GM21619 (cell line): ENCODE measurements at regions not wholly inside any gene's neighbourhood (a gene's known extent, or its start where the extent isn't known, plus 50 kb on each side); places are given as distances from the start of the nearest gene placed in this dataset.

Experiments used
- ATAC-seq: cut with Tn5 transposase; IDR thresholded peaks from one replicate; pipeline ENCODE4 v1.9.1; 2021; ENCODE audit not compliant: unreplicated experiment

- ATAC-seq: no peak
These were observed 156.4 kb downstream of the CD83 start for GRCh38 chr6:14274016-14274415.

GRCh38 chr6:14274546-14275492, 157.2 kb downstream of the CD83 start:
- no peak for ATAC-seq

GRCh38 chr6:14275493-14275851, 157.9 kb downstream of the CD83 start:
- no peak for ATAC-seq

- no peak for ATAC-seq
These were observed 158.5 kb downstream of the CD83 start for GRCh38 chr6:14276071-14276470.

- peak; percentile 92 for ATAC-seq
These were observed 159.3 kb downstream of the CD83 start for GRCh38 chr6:14276667-14277404.

GRCh38 chr6:14277405-14277930, 159.9 kb downstream of the CD83 start:
- peak; percentile 24 for ATAC-seq

GRCh38 chr6:14278006-14278405, 160.4 kb downstream of the CD83 start:
- no peak for ATAC-seq

- ATAC-seq: no peak
These were observed 160.9 kb downstream of the CD83 start for GRCh38 chr6:14278446-14278845.

GRCh38 chr6:14280006-14280510, 162.5 kb downstream of the CD83 start:
- no peak for ATAC-seq

- ATAC-seq: no peak
These were observed 163.3 kb downstream of the CD83 start for GRCh38 chr6:14280766-14281293.

GRCh38 chr6:14281811-14282660, 164.5 kb downstream of the CD83 start:
- no peak for ATAC-seq

GRCh38 chr6:14282854-14283505, 165.4 kb downstream of the CD83 start:
- no peak for ATAC-seq

- no peak for ATAC-seq
These were observed 166.1 kb downstream of the CD83 start for GRCh38 chr6:14283600-14284235.

- ATAC-seq: no peak
These were observed 167.5 kb downstream of the CD83 start for GRCh38 chr6:14284969-14285590.

GRCh38 chr6:14286144-14286543, 168.6 kb downstream of the CD83 start:
- no peak for ATAC-seq

- ATAC-seq: no peak
These were observed 169.3 kb downstream of the CD83 start for GRCh38 chr6:14286634-14287428.

- no peak for ATAC-seq
These were observed 170.1 kb downstream of the CD83 start for GRCh38 chr6:14287707-14288106.

- ATAC-seq: no peak
These were observed 171.3 kb downstream of the CD83 start for GRCh38 chr6:14288910-14289309.
